ENCODE measurements at regions not wholly inside any gene's neighbourhood (a gene's known extent, or its start where the extent isn't known, plus 50 kb on each side); places are given as distances from the start of the nearest gene placed in this dataset.

DNA sequence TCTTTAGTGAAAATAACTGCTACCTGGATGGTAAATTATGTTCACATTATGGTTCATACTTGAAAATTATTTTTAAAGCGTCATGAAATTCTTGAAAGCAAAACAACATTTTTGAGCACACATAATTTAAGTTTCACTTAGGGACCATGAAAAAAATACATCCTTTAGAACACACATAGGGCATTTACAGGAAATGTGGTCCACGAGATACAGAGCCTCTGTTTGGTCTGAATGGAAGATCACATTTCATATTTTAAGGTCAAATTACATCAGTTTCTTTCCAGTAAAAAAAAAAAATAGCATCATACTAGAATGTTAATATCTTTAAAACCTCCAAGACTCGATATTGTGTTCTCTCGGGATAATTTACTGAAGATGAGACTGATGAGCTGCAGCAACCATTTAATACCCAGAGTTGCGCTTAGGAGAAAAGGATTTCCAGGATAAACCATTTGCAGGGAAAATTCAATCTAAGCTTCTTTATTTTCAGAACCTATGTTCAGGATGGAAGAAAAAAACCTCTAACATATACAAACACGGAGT is 720.7 kb downstream of the DIAPH3 start:
- 42 to 60% methylated on average over 6 of the region's 6 CpGs for WGBS, 2 donors
- TF ChIP-seq, protein P1, sequence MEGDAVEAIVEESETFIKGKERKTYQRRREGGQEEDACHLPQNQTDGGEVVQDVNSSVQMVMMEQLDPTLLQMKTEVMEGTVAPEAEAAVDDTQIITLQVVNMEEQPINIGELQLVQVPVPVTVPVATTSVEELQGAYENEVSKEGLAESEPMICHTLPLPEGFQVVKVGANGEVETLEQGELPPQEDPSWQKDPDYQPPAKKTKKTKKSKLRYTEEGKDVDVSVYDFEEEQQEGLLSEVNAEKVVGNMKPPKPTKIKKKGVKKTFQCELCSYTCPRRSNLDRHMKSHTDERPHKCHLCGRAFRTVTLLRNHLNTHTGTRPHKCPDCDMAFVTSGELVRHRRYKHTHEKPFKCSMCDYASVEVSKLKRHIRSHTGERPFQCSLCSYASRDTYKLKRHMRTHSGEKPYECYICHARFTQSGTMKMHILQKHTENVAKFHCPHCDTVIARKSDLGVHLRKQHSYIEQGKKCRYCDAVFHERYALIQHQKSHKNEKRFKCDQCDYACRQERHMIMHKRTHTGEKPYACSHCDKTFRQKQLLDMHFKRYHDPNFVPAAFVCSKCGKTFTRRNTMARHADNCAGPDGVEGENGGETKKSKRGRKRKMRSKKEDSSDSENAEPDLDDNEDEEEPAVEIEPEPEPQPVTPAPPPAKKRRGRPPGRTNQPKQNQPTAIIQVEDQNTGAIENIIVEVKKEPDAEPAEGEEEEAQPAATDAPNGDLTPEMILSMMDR (IDR thresholded peaks at IDR 0.05), result no peak
- TF ChIP-seq EP300 (IDR thresholded peaks at IDR 0.05) (no peak), POLR2A (IDR thresholded peaks at IDR 0.05) (no peak), POLR2AphosphoS5 (IDR thresholded peaks at IDR 0.05) (no peak)
- no peaks in the 10 kb centered on the region for H3K9me3 ChIP-seq
- ATAC-seq (ENCODE audit: low FRiP score in 2 of 2) (no peak), DNase-seq (no peak)
- no peak overlapping the region for H3K4me3 ChIP-seq
- H3K36me3 ChIP-seq, result no peaks in the 10 kb centered on the region
- no peak overlapping the region for H3K27ac ChIP-seq
- no peaks in the 10 kb centered on the region for H3K27me3 ChIP-seq
- H3K4me1 ChIP-seq, result peaks cover 0 to 7% (median 3%) of the 10 kb centered on the region in 4 donors

DNA sequence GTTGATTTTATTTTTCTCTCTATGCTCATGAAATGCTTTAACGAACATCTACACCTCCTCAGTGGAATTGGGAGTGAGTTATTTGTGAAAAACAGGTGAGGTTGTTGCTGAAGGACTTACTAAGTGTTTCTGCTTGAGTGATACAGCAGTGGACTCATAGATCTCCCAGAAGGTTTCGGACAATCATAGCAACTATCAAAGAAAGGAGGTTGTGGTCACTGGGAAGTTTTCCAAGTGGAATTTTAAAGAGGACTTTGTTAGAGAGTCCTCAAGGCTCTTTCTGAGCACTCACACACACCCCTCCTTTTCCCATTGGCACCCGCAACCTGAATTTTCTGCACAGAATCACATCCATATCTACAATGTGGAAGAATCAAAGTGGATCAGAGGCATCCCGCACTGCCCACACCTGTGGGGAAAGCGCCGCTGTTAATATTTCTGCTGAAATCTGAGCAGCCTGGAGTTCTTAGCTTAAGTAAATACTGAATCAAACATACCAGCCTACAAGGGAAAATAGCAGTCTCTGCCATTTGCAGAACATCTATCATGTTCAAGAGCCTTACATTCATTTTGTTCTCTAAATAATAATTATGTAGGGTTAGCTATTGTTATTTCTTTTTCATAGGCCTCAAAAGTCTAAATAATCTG is 719.4 kb downstream of the DIAPH3 start:
- no peaks in the 10 kb centered on the region for H3K36me3 ChIP-seq
- ATAC-seq (ENCODE audit: low FRiP score in 2 of 2), result no peak
- no peak for DNase-seq
- H3K27me3 ChIP-seq, result no peaks in the 10 kb centered on the region
- H3K4me3 ChIP-seq, result no peak overlapping the region
- H3K27ac ChIP-seq, result no peak overlapping the region
- TF ChIP-seq EP300 (IDR thresholded peaks at IDR 0.05) (no peak), POLR2AphosphoS5 (IDR thresholded peaks at IDR 0.05) (no peak), POLR2A (IDR thresholded peaks at IDR 0.05) (no peak)
- TF ChIP-seq, protein P1 (IDR thresholded peaks at IDR 0.05), result no peak
- 50 to 70% methylated on average over 6 of the region's 6 CpGs for WGBS, 2 donors
- H3K4me1 ChIP-seq, result peaks cover 0 to 7% (median 4%) of the 10 kb centered on the region in 4 donors
- H3K9me3 ChIP-seq, result no peaks in the 10 kb centered on the region

DNA sequence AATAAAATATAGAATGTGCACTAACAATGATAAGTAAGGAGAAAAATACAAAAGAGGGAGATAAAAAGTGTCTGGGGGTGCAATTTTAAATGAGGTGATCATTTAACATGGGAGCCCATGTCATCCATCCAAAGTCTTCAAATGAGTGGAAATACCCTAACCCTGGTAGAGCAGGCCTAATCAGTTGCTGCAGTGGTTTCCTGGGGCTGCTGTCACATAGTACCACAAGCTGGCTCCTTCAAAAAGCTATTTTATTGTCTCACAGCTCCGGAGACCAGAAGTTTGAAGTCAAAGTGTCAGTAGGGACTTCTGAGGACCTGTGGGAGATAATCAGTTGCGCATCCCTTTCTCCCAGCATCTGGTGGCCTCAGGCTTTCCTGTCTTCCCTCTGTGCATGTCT is 717.9 kb downstream of the DIAPH3 start:
- H3K36me3 ChIP-seq, result no peaks in the 10 kb centered on the region
- H3K4me3 ChIP-seq, result no peak overlapping the region
- no peak for ATAC-seq (ENCODE audit: low FRiP score in 2 of 2)
- TF ChIP-seq EP300 (IDR thresholded peaks at IDR 0.05) (no peak), POLR2A (IDR thresholded peaks at IDR 0.05) (no peak), POLR2AphosphoS5 (IDR thresholded peaks at IDR 0.05) (no peak)
- TF ChIP-seq, protein P1 (IDR thresholded peaks at IDR 0.05), result no peak
- H3K9me3 ChIP-seq, result no peaks in the 10 kb centered on the region
- H3K4me1 ChIP-seq, result peaks cover 0 to 7% (median 6%) of the 10 kb centered on the region in 4 donors
- no peak for DNase-seq
- H3K27me3 ChIP-seq, result no peaks in the 10 kb centered on the region
- 82 to 83% methylated on average over 2 of the region's 2 CpGs for WGBS, 2 donors
- no peak overlapping the region for H3K27ac ChIP-seq

DNA sequence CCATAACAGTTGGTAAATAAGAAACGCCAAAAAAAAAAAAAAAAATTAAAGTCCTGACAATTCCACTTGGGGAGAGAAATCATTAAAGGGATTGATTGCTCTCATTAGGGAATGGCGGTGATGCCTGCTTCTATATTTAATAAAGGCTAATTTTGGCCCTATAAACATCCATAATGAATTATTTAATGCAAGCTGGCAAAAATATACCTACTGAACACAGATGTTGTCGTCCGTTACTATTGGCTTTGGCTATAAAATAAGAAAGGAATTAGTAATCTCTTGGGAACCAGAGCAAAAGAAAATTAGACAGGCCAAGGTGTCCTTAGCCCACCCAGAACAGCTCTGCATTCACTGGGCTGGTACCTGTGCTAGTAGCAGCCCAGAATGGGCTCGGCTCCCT is 717.3 kb downstream of the DIAPH3 start:
- no peak for ATAC-seq (ENCODE audit: low FRiP score in 2 of 2)
- Histone ChIP-seq H3K36me3 (no peaks in the 10 kb centered on the region), H3K4me1 (peaks cover 0 to 7% (median 6%) of the 10 kb centered on the region in 4 donors), H3K4me3 (no peak overlapping the region), H3K9me3 (no peaks in the 10 kb centered on the region), H3K27ac (no peak overlapping the region), H3K27me3 (no peaks in the 10 kb centered on the region)
- no peak for DNase-seq
- TF ChIP-seq POLR2AphosphoS5 (IDR thresholded peaks at IDR 0.05) (no peak), EP300 (IDR thresholded peaks at IDR 0.05) (no peak), POLR2A (IDR thresholded peaks at IDR 0.05) (no peak)
- TF ChIP-seq, protein P1 (IDR thresholded peaks at IDR 0.05), result no peak
- WGBS, 2 donors, result 89 to 95% methylated on average over 5 of the region's 5 CpGs

DNA sequence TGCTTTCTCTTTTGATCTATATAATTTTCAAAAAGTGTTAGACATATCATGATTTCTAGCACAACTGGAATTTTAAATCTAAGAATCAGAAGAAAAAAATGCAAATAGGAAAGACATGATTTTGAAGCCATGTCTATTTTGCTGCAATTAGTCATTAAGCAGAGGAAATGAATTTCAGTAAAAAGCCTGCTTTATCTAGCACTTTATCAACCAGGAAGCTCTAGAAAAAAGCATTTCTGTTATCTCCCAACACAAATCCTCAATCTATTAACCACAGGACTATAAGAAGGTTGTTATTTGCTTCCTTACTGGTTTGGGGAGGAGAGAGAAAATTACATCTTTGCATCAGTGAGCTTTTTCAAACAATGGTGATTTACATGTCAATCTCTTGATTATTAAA is 716.7 kb downstream of the DIAPH3 start:
- DNase-seq, result no peak
- Histone ChIP-seq H3K4me3 (no peak overlapping the region), H3K9me3 (no peaks in the 10 kb centered on the region), H3K27ac (no peak overlapping the region), H3K4me1 (peaks cover 0 to 7% (median 6%) of the 10 kb centered on the region in 4 donors), H3K27me3 (no peaks in the 10 kb centered on the region), H3K36me3 (no peaks in the 10 kb centered on the region)
- no peak for ATAC-seq (ENCODE audit: low FRiP score in 2 of 2)
- no peak for TF ChIP-seq POLR2AphosphoS5 (IDR thresholded peaks at IDR 0.05)
- no peak for TF ChIP-seq POLR2A (IDR thresholded peaks at IDR 0.05)
- TF ChIP-seq, protein P1 (IDR thresholded peaks at IDR 0.05), result no peak
- no peak for TF ChIP-seq EP300 (IDR thresholded peaks at IDR 0.05)

All from upper lobe of left lung (tissue), 6 donors.